ENCODE measurements at regions not wholly inside any gene's neighbourhood (a gene's known extent, or its start where the extent isn't known, plus 50 kb on each side); places are given as distances from the start of the nearest gene placed in this dataset.

DNA sequence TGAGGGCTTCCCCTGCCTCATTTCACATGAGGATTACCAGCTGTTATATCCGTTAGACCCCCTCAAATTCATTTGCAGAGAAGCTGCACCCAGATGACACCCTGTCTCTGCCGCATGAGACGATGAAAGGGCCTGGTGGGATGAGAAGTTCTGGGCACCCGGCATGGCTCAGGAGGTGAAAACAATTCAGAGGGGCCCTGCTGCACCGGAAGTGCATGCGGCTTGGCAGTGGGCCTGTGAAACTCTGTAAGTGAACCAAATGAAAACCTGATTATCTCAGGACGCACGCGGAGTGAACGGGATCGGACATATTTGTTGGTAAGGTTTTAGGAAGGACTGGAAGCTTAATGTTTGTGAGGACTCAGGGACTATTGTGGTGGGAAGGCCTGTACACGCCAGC lies 511.2 kb downstream of the TCERG1L start:
- no peak overlapping the region for H3K9ac ChIP-seq
- H3K36me3 ChIP-seq (ENCODE audit: low read depth), result no peaks in the 10 kb centered on the region
- no peaks in the 10 kb centered on the region for H3K79me2 ChIP-seq (ENCODE audit: insufficient read depth)
- H3F3A ChIP-seq (ENCODE audit: insufficient read depth), result no peaks in the 10 kb centered on the region
- H3K4me1 ChIP-seq (ENCODE audit: insufficient read depth), result no peaks in the 10 kb centered on the region
- no peaks in the 10 kb centered on the region for H3K9me3 ChIP-seq (ENCODE audit: low read depth)
- H4K20me1 ChIP-seq (ENCODE audit: insufficient read depth), result no peaks in the 10 kb centered on the region
- H2AFZ ChIP-seq, result no peak overlapping the region
- DNase-seq, result no peak
- H3K4me2 ChIP-seq (ENCODE audit: unreplicated experiment), result no peak overlapping the region
- TF ChIP-seq EZH2 (IDR thresholded peaks at IDR 0.05; ENCODE audit: insufficient read depth, poor library complexity, severe bottlenecking), result no peak
- no peak for TF ChIP-seq EZH2phosphoT487 (IDR thresholded peaks at IDR 0.05; ENCODE audit: insufficient read depth, low read depth)
- H3K27me3 ChIP-seq (replicated peaks; ENCODE audit: insufficient read depth), result no peaks in the 10 kb centered on the region
- H3K27ac ChIP-seq, result no peak overlapping the region
- in situ Hi-C loops (cut with MboI), result no loop called here
- 36 to 39% methylated on average over 12 of the region's 12 CpGs for WGBS, 2 experiments (ENCODE audit: low coverage in 1 of 2, low lambda C conversion rate in 2 of 2, missing lambda C conversion rate in 2 of 2)
- H3K9me2 ChIP-seq (ENCODE audit: insufficient read depth), result no peaks in the 10 kb centered on the region
- no peak overlapping the region for H3K4me3 ChIP-seq

DNA sequence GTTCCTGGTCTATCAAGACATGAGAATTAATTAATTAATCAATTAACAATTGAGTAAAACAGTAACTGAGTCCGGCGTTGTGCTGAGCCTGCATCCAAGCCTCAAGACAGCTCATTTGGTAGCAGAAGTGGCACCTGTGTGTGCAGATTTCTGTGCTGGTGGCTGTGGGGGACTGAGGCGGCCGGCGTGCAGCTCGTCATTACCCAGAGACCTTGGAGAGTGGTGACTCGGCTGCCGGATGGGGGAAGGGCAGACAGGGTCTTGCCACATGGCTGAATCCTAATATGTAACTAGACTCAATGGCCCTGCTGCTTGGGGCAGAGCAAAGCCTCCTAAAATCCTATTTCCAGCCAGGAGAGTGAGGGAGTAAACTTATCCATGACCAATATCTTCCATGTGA lies 510.2 kb downstream of the TCERG1L start:
- H3K9me2 ChIP-seq (ENCODE audit: insufficient read depth), result no peaks in the 10 kb centered on the region
- WGBS, 2 experiments (ENCODE audit: low coverage in 1 of 2, low lambda C conversion rate in 2 of 2, missing lambda C conversion rate in 2 of 2), result 43 to 54% methylated on average over 8 of the region's 8 CpGs
- no peaks in the 10 kb centered on the region for H3F3A ChIP-seq (ENCODE audit: insufficient read depth)
- no peaks in the 10 kb centered on the region for H3K27me3 ChIP-seq (replicated peaks; ENCODE audit: insufficient read depth)
- no peaks in the 10 kb centered on the region for H3K36me3 ChIP-seq (ENCODE audit: low read depth)
- H2AFZ ChIP-seq, result no peak overlapping the region
- no peak overlapping the region for H3K9ac ChIP-seq
- in situ Hi-C loops (cut with MboI), result no loop called here
- H3K79me2 ChIP-seq (ENCODE audit: insufficient read depth), result no peaks in the 10 kb centered on the region
- H3K4me2 ChIP-seq (ENCODE audit: unreplicated experiment), result no peak overlapping the region
- H3K27ac ChIP-seq, result no peak overlapping the region
- TF ChIP-seq EZH2 (IDR thresholded peaks at IDR 0.05; ENCODE audit: insufficient read depth, poor library complexity, severe bottlenecking), result no peak
- no peak for TF ChIP-seq EZH2phosphoT487 (IDR thresholded peaks at IDR 0.05; ENCODE audit: insufficient read depth, low read depth)
- no peak for DNase-seq
- no peaks in the 10 kb centered on the region for H3K9me3 ChIP-seq (ENCODE audit: low read depth)
- no peaks in the 10 kb centered on the region for H3K4me1 ChIP-seq (ENCODE audit: insufficient read depth)
- no peak overlapping the region for H3K4me3 ChIP-seq
- no peaks in the 10 kb centered on the region for H4K20me1 ChIP-seq (ENCODE audit: insufficient read depth)

DNA sequence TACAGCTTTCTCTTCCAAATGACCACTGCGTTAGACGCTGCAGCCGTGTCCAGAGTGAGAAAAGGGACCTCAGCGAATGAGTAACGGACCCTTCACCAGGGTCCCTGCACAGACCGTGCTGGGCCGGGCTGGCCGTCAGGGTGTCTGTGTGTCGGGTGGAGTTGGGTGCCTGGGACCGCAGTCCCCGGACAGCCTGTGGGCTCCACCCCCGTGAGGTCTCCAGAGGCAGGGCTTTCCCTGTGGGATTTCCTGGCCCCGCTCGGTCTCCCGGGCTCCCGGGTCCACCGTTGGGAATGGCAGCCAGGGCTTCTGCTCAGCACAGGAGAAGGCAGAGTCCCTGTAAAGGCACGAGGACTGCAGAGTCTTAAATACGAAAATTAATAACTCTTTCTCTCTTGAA lies 509.7 kb downstream of the TCERG1L start:
- TF ChIP-seq EZH2 (IDR thresholded peaks at IDR 0.05; ENCODE audit: insufficient read depth, poor library complexity, severe bottlenecking) (no peak), EZH2phosphoT487 (IDR thresholded peaks at IDR 0.05; ENCODE audit: insufficient read depth, low read depth) (no peak)
- H3K36me3 ChIP-seq (ENCODE audit: low read depth), result no peaks in the 10 kb centered on the region
- no peak overlapping the region for H3K4me3 ChIP-seq
- H3F3A ChIP-seq (ENCODE audit: insufficient read depth), result no peaks in the 10 kb centered on the region
- H3K9ac ChIP-seq, result no peak overlapping the region
- DNase-seq, result no peak
- 42 to 54% methylated on average over 19 of the region's 19 CpGs for WGBS, 2 experiments (ENCODE audit: low coverage in 1 of 2, low lambda C conversion rate in 2 of 2, missing lambda C conversion rate in 2 of 2)
- no peak overlapping the region for H2AFZ ChIP-seq
- no peaks in the 10 kb centered on the region for H3K9me3 ChIP-seq (ENCODE audit: low read depth)
- H3K4me2 ChIP-seq (ENCODE audit: unreplicated experiment), result no peak overlapping the region
- no peaks in the 10 kb centered on the region for H4K20me1 ChIP-seq (ENCODE audit: insufficient read depth)
- H3K79me2 ChIP-seq (ENCODE audit: insufficient read depth), result no peaks in the 10 kb centered on the region
- H3K27ac ChIP-seq, result no peak overlapping the region
- no peaks in the 10 kb centered on the region for H3K9me2 ChIP-seq (ENCODE audit: insufficient read depth)
- H3K4me1 ChIP-seq (ENCODE audit: insufficient read depth), result no peaks in the 10 kb centered on the region
- H3K27me3 ChIP-seq (replicated peaks; ENCODE audit: insufficient read depth), result no peaks in the 10 kb centered on the region
- in situ Hi-C loops (cut with MboI), result no loop called here

DNA sequence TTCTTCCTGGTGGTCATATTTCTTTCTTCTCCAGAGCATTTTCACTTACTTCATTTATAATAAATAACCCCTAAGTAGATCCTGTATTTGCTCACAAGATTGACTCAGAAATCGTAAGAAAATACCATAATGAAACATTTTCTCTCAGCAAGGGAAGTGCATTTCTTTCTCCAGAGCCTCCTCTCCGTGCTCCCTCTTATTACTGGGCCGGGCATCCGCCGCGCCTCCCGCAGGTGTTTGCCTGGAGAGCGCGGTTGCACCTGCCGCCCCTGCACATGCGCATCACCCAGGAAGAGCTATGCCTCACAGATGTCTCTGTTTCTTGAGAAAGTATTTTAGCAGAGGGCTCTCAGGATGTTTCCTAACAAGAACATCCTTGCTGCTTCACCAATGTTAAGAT lies 509.2 kb downstream of the TCERG1L start:
- Histone ChIP-seq H2AFZ (no peak overlapping the region), H3F3A (ENCODE audit: insufficient read depth) (no peaks in the 10 kb centered on the region), H3K4me2 (ENCODE audit: unreplicated experiment) (no peak overlapping the region), H3K27me3 (replicated peaks; ENCODE audit: insufficient read depth) (no peaks in the 10 kb centered on the region), H3K9me2 (ENCODE audit: insufficient read depth) (no peaks in the 10 kb centered on the region), H3K79me2 (ENCODE audit: insufficient read depth) (no peaks in the 10 kb centered on the region), H3K9me3 (ENCODE audit: low read depth) (no peaks in the 10 kb centered on the region), H4K20me1 (ENCODE audit: insufficient read depth) (no peaks in the 10 kb centered on the region), H3K27ac (no peak overlapping the region), H3K36me3 (ENCODE audit: low read depth) (no peaks in the 10 kb centered on the region), H3K9ac (no peak overlapping the region), H3K4me3 (no peak overlapping the region), H3K4me1 (ENCODE audit: insufficient read depth) (no peaks in the 10 kb centered on the region)
- TF ChIP-seq EZH2 (IDR thresholded peaks at IDR 0.05; ENCODE audit: insufficient read depth, poor library complexity, severe bottlenecking) (no peak), EZH2phosphoT487 (IDR thresholded peaks at IDR 0.05; ENCODE audit: insufficient read depth, low read depth) (no peak)
- in situ Hi-C loops (cut with MboI), result no loop called here
- DNase-seq, result no peak
- 66 to 70% methylated on average over 11 of the region's 11 CpGs for WGBS, 2 experiments (ENCODE audit: low coverage in 1 of 2, low lambda C conversion rate in 2 of 2, missing lambda C conversion rate in 2 of 2)

DNA sequence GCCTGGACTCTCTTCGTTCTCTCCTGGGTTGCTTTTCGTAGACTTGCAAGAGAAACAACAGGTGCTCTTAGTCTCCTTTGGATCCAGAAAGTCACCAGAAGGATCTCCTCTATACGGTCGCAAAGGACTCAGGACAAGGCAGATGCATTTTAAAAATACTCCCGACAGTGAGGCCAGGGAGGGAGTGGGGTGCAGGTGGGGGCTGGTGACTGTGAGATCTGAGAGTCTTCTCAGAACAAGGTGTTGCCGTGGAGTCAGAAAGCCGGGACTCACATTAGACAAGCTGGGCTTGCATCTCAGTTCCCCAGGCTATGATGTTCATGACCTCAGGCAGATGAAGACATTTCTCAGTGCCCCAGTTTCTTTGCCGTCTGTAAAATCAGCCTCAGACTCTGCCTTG lies 507.2 kb downstream of the TCERG1L start:
- Histone ChIP-seq H3K9me2 (ENCODE audit: insufficient read depth) (no peaks in the 10 kb centered on the region), H2AFZ (no peak overlapping the region), H3K27ac (no peak overlapping the region), H3F3A (ENCODE audit: insufficient read depth) (no peaks in the 10 kb centered on the region), H3K4me3 (no peak overlapping the region), H3K79me2 (ENCODE audit: insufficient read depth) (no peaks in the 10 kb centered on the region), H3K9ac (no peak overlapping the region), H3K27me3 (replicated peaks; ENCODE audit: insufficient read depth) (no peaks in the 10 kb centered on the region), H4K20me1 (ENCODE audit: insufficient read depth) (no peaks in the 10 kb centered on the region), H3K36me3 (ENCODE audit: low read depth) (no peaks in the 10 kb centered on the region), H3K9me3 (ENCODE audit: low read depth) (no peaks in the 10 kb centered on the region), H3K4me2 (ENCODE audit: unreplicated experiment) (no peak overlapping the region), H3K4me1 (ENCODE audit: insufficient read depth) (no peaks in the 10 kb centered on the region)
- no peak for TF ChIP-seq EZH2 (IDR thresholded peaks at IDR 0.05; ENCODE audit: insufficient read depth, poor library complexity, severe bottlenecking)
- in situ Hi-C loops (cut with MboI), result no loop called here
- WGBS, 2 experiments (ENCODE audit: low coverage in 1 of 2, low lambda C conversion rate in 2 of 2, missing lambda C conversion rate in 2 of 2), result 25 to 33% methylated on average over 8 of the region's 8 CpGs
- no peak for DNase-seq

Measured in GM23248 (cell line).